ENCODE measurements at regions not wholly inside any gene's neighbourhood (a gene's known extent, or its start where the extent isn't known, plus 50 kb on each side); places are given as distances from the start of the nearest gene placed in this dataset.

- TF ChIP-seq POLR2AphosphoS5 (IDR thresholded peaks at IDR 0.05; ENCODE audit: low read depth, low read length) (no peak), CEBPB (IDR thresholded peaks at IDR 0.05; ENCODE audit: low read depth) (no peak), CTCF (IDR thresholded peaks at IDR 0.05 in 2 of 3, conservative IDR thresholded peaks at IDR 0.05 in 1 of 3; ENCODE audit: borderline replicate concordance in 1 of 3, insufficient read depth in 1 of 3, low read depth in 2 of 3, low read length in 2 of 3) (no peak), RAD21 (IDR thresholded peaks at IDR 0.05; ENCODE audit: low read depth) (no peak), EZH2 (IDR thresholded peaks at IDR 0.05) (no peak), POLR2A (IDR thresholded peaks at IDR 0.05; ENCODE audit: borderline replicate concordance, extremely low read depth, insufficient read depth, insufficient read length) (no peak), YY1 (IDR thresholded peaks at IDR 0.05; ENCODE audit: extremely low read depth, insufficient replicate concordance, low read depth, low read length) (no peak), ZBTB33 (IDR thresholded peaks at IDR 0.05; ENCODE audit: extremely low read depth, insufficient replicate concordance, low read length) (no peak), EZH2phosphoT487 (IDR thresholded peaks at IDR 0.05; ENCODE audit: borderline replicate concordance) (no peak)
These were observed 79.8 kb downstream of the SEM1 start for GRCh38 chr7:96629884-96630283.

Data from HCT116 (cell line).